C4-2B (cell line): ENCODE measurements at regions not wholly inside any gene's neighbourhood (a gene's known extent, or its start where the extent isn't known, plus 50 kb on each side); places are given as distances from the start of the nearest gene placed in this dataset.
A peak's percentile ranks its signal among the peaks of the same experiment; 100 is the strongest.

Experiments
- H3K27ac ChIP-seq: fragments of 450-650 bp; 2 replicates; pipeline ENCODE4 v1.5.1; 2017
- ZFX ChIP-seq: fragments of 450-650 bp; IDR thresholded peaks from 2 replicates; pipeline ENCODE4 v1.6.1; 2017
- TF ChIP-seq, protein P1 (sequence below): fragments of 450-650 bp; conservative IDR thresholded peaks from 2 replicates; pipeline ENCODE4 v1.5.1; 2017; ENCODE audit warnings: mild to moderate bottlenecking

DNA sequence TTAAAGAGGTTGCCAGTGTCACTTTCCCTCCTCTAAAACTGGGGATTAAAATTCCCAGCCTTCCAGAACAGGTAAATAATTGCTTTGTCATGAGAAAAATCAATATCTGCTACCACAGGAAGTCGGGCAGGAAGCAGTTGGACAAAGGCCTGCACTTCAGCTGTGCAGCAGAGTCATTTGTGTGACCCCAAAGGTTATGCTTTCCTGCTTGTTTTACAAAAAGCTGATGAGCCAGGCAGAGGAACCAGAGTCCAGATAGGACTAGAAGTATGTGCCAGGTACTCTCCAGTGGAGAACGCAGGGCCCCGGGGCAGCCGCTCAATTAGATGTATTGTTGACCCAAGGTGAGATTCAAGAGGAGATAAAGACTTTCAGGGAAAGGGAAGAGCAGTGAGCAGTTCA is 117.1 kb upstream of the FRMD6 start:
- no peak for TF ChIP-seq ZFX
- TF ChIP-seq, protein P1, sequence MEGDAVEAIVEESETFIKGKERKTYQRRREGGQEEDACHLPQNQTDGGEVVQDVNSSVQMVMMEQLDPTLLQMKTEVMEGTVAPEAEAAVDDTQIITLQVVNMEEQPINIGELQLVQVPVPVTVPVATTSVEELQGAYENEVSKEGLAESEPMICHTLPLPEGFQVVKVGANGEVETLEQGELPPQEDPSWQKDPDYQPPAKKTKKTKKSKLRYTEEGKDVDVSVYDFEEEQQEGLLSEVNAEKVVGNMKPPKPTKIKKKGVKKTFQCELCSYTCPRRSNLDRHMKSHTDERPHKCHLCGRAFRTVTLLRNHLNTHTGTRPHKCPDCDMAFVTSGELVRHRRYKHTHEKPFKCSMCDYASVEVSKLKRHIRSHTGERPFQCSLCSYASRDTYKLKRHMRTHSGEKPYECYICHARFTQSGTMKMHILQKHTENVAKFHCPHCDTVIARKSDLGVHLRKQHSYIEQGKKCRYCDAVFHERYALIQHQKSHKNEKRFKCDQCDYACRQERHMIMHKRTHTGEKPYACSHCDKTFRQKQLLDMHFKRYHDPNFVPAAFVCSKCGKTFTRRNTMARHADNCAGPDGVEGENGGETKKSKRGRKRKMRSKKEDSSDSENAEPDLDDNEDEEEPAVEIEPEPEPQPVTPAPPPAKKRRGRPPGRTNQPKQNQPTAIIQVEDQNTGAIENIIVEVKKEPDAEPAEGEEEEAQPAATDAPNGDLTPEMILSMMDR = no peak
- H3K27ac ChIP-seq = peak overlapping the region; percentile 85

DNA sequence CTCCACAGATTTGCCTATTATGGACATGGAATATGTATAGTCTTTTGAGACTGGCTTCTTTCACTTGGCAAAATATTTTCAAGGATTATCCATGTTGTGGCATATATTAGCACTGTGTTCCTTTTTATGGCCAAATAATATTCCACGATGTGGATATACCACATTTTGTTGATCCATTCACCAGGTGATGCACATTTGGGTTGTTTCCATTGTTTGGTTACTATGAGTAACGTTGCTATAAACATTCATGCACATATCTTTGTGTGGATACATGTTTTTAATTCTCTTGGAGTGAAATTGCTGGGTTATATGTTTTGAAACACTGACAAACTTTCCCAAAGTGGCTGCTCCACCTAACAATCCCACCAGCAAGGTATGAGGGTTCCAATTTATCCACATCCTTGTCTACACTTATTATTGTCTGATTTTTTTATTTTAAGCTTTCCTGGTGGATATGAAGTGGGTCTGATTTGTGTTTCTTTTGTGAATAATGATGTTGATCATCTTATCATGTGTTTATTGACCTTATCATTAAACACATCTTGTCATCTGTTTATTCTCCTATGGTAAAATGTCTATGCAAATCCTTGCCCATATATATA is 116.2 kb upstream of the FRMD6 start:
- TF ChIP-seq, protein P1 = no peak
- no peak for TF ChIP-seq ZFX

DNA sequence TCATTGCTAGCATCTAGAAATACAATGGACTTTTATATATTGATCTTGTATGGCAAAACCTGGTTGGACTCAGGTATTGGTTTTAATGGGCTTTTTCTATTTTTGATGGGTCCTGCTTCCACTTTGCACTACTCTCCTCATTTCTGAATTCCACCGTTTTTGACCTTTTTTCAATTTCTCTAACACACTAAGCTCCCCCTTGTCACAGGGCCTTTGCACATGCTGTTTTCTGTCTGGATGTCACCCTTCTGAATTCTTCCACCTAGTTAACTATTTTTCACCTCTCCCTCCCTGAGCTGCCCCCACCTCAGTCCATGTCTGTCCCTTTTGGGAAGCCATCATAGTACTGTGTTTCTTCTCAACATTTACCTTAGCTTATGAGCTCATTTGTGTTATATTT is 112.7 kb upstream of the FRMD6 start:
- H3K27ac ChIP-seq = no peak overlapping the region
- TF ChIP-seq, protein P1 = no peak

More for the DNA sequence above, 116.2 kb upstream of the FRMD6 start:
- no peak overlapping the region for H3K27ac ChIP-seq

DNA sequence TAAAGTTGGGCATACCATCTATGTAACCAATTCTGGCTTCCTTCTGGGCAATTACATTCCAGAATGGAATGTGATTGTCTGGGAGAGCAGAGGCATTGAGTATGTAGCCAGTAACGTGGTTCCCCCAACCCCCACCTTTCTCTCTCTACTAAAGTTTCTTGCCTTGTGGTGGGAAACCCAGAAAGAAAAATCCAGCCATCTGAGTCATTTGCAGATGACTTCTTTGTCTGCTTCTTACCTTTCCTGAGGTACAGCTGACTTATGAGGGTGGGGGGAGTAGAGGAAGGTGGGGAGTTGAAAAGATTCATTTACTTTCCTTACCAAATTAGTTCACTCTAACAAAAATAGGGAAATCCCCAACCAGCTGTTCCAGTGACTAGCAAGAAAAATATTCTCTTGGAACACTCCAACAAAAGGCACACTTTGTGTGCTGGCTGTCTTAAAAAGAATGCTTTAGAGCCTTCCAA is 112.1 kb upstream of the FRMD6 start:
- TF ChIP-seq, protein P1 = no peak
- TF ChIP-seq ZFX = no peak
- H3K27ac ChIP-seq = no peak overlapping the region

DNA sequence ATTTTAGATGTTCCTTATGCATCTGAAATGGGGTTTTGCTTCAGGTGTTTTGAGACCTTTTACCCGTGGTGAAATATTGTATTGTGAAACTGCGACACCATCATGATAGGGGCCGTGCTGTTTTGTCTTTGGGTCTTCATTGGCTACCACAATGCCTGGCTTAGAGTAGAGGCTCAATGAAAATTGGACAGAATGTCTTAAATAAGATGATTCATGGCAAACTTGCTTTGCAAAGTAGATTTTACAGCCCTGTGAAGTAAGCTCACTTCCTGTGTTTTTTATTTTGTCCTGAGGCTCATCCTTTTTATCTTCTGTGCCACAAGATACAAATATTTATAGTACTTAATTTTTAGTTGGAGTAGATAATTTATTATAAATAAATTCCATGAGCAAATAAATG is 111.3 kb upstream of the FRMD6 start:
- H3K27ac ChIP-seq = no peak overlapping the region
- no peak for TF ChIP-seq ZFX
- TF ChIP-seq, protein P1 = no peak

DNA sequence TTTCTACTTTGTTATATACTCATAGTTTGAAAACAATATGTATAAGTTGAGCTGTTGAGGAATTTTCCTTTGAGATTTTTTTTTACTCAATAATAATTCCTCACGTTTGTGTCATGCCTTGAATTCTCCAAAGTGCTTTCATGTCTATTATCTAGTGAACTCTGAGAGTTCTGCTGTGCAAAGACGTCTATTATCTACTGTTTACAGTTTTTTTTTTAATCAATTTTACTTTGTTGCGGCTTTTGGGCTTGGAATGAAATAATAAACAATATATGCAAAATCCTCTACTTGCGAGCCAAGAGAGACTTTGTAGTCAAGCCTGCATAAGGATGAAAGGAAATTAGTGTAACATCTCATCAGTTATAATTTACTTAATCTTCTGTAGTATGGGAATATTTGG is 107.2 kb upstream of the FRMD6 start:
- H3K27ac ChIP-seq = no peak overlapping the region
- TF ChIP-seq ZFX = no peak
- TF ChIP-seq, protein P1 = no peak

DNA sequence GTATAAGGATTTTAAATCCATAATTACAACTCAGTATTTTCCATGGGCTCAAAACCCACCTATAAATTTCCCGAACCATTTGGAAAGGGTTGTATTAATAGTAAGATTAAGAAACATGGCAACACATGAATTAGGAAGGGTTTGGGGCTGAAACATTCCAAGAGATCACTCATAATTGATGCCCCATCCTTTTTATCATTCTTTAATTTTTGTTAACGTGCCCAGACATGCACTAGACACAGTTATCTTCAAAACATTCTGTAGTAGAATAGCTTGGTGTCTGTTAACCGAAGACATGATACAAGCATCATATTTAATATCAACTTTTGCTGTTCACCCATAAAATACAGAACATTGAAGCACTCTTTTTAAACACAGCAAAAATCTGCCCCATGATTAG is 106.8 kb upstream of the FRMD6 start:
- no peak overlapping the region for H3K27ac ChIP-seq
- TF ChIP-seq, protein P1 = no peak
- TF ChIP-seq ZFX = no peak
